HUES6 (cell line): ENCODE measurements at regions not wholly inside any gene's neighbourhood (a gene's known extent, or its start where the extent isn't known, plus 50 kb on each side); places are given as distances from the start of the nearest gene placed in this dataset.
A peak's percentile ranks its signal among the peaks of the same experiment; 100 is the strongest.

Source experiments
- H3K27ac ChIP-seq: 2 replicates; pipeline ENCODE4 v1.7.0; 2013; ENCODE audit warnings: low read depth, mild to moderate bottlenecking, low read length, inconsistent platforms
- H3K27me3 ChIP-seq: 2 replicates; pipeline ENCODE4 v1.6.1; 2013; ENCODE audit warnings: low read length; ENCODE audit not compliant: control insufficient read depth, insufficient read depth
- H3K36me3 ChIP-seq: 2 replicates; pipeline ENCODE4 v1.6.1; 2013; ENCODE audit warnings: low read length; ENCODE audit not compliant: control insufficient read depth, insufficient read depth
- H3K4me1 ChIP-seq: 2 replicates; pipeline ENCODE4 v1.6.1; 2013; ENCODE audit warnings: low read length; ENCODE audit not compliant: control insufficient read depth, insufficient read depth
- H3K4me3 ChIP-seq: 2 replicates; pipeline ENCODE4 v1.5.1; 2013; ENCODE audit warnings: low read depth, low read length
- H3K9ac ChIP-seq: one replicate; pipeline ENCODE4 v1.6.1; 2013; ENCODE audit warnings: mild to moderate bottlenecking, low read length
- H3K9me3 ChIP-seq: 2 replicates; pipeline ENCODE4 v1.6.1; 2013; ENCODE audit warnings: low read depth, low read length; ENCODE audit not compliant: control insufficient read depth, insufficient read depth

DNA sequence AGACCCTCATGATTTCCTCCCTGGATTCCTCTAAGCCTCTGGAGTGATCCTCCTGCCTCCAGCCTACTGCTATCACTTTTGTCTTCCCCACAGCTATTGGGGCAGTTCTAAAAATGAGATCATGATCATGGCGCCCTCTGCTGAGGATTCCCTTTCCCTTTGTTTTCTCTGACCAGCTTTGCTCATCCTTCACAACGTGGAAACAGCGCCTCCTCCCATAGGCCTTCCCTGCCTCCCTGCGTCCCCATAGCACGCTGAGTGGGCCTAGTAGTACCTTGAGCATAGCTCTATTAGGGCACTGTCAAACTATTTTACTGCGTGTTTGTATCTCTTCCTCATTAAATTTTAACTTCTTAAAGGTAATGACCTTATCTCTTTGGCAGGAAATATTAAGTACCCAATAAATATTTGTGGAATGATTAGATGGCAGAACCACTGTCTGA, 207.0 kb upstream of the FANCL start:
- H3K4me3 ChIP-seq = no peak overlapping the region
- no peaks in the 10 kb centered on the region for H3K27me3 ChIP-seq
- peak overlapping the region; percentile 34 for H3K9ac ChIP-seq
- H3K9me3 ChIP-seq = no peaks in the 10 kb centered on the region
- peaks cover 33% of the 10 kb centered on the region for H3K4me1 ChIP-seq
- H3K36me3 ChIP-seq = no peaks in the 10 kb centered on the region
- no peak overlapping the region for H3K27ac ChIP-seq

DNA sequence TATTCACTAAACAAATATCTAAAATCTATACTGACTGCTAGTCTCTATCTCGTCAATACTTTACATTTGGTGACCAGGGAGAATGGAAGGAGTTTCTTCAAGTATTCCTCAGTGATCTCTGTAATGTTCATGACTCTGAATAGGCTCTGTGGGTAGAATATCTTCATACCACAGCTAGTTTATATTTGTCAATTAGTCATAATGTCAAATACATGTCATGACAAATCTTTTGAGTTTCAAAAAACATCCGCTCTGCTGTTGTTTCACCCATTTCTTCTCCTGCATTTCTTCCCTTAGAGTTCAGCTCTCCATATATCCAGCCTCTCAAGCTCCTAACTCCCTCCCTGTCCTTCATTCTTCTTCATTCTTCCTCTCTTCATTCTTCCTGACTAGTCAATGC, 206.5 kb upstream of the FANCL start:
- no peaks in the 10 kb centered on the region for H3K9me3 ChIP-seq
- H3K4me1 ChIP-seq = peaks cover 33% of the 10 kb centered on the region
- no peaks in the 10 kb centered on the region for H3K36me3 ChIP-seq
- peak overlapping the region; percentile 34 for H3K9ac ChIP-seq
- no peak overlapping the region for H3K27ac ChIP-seq
- no peaks in the 10 kb centered on the region for H3K27me3 ChIP-seq
- H3K4me3 ChIP-seq = no peak overlapping the region

DNA sequence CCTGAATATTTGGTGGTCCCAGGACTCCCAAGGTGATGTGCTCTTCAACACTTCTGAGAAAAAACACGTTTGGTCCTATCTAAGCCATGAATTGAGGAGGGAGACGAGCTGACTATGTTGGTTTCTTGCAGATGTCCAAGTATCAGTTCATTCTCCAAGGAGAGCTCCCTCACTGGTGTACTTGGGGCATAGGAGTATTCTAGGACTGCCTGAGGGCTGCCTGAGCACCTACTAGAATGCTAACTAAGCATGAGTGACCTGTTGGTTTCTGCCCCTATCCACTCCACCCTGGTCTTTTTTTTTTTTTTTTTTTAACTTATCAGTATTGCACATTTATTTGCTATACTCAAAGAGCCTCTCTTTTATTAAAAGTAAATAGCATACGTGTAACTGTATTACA, 200.5 kb upstream of the FANCL start:
- Histone ChIP-seq H3K36me3 (no peaks in the 10 kb centered on the region), H3K27me3 (no peaks in the 10 kb centered on the region), H3K4me1 (peaks cover 10% of the 10 kb centered on the region), H3K4me3 (no peak overlapping the region), H3K27ac (no peak overlapping the region), H3K9ac (no peak overlapping the region), H3K9me3 (no peaks in the 10 kb centered on the region)

DNA sequence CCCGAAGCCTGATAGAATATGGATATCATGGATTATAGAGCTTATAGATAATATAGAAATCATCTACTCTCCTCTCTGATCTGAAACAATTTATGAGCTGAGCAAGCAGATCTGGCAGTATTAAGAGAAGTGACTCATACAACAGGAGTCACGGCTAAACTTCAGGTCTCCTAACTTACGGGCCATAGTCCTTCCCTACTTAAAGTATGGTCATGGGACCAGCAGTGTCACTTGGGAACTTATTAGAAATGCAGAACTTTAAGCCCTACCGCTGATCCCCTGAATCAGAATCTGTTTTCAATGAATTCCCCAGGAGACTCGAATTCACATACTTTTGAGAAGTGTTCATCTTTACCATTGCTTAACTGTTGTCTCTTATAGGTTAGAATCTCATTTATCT, 195.7 kb upstream of the FANCL start:
- no peak overlapping the region for H3K27ac ChIP-seq
- H3K4me3 ChIP-seq = no peak overlapping the region
- H3K36me3 ChIP-seq = no peaks in the 10 kb centered on the region
- H3K4me1 ChIP-seq = peaks cover 31% of the 10 kb centered on the region
- no peaks in the 10 kb centered on the region for H3K9me3 ChIP-seq
- H3K27me3 ChIP-seq = no peaks in the 10 kb centered on the region
- no peak overlapping the region for H3K9ac ChIP-seq

DNA sequence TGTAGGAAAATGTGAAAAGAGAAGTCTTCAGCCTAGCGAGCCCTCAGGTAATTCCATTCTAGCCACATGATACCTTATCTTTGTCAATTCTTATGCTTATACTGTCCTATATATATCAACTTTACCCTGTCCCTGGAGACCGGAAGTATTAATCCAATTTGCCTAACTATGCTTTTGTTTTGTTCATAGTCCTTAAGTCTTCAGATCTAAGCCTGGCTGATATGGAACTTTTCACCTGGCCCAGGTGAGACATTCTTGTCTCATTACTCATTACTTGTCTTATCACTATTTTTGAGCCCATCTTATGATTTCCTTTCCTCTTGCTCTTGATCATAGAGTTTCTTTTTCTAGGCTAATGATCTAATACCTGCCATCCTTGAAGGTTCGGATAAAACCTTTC, 194.1 kb upstream of the FANCL start:
- no peaks in the 10 kb centered on the region for H3K9me3 ChIP-seq
- no peak overlapping the region for H3K4me3 ChIP-seq
- H3K4me1 ChIP-seq = peaks cover 35% of the 10 kb centered on the region
- H3K27ac ChIP-seq = peak overlapping the region; percentile 79; the same call in 1 of the 2 replicates
- H3K36me3 ChIP-seq = no peaks in the 10 kb centered on the region
- peak overlapping the region; percentile 44 for H3K9ac ChIP-seq
- H3K27me3 ChIP-seq = no peaks in the 10 kb centered on the region

DNA sequence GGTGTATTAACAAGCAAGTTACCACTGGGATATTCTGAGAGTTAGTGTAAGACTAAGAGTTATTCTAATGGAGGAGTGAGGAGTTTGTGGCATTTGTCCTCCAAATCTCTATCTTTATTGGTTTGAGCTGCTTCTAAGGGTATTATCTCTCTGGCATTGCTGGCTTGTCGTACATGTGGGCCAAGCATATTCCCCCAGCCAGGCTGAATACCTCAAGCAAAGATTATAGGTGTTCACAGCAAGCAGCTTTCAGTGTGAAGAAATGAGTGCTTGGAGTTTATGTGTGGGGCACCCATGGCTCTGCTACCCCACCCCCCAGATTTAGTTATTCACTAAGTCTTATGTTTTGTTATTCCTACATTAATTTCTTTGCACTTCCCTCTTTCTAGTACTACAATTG, 193.6 kb upstream of the FANCL start:
- H3K9me3 ChIP-seq = no peaks in the 10 kb centered on the region
- H3K27me3 ChIP-seq = no peaks in the 10 kb centered on the region
- peak overlapping the region; percentile 79; the same call in 1 of the 2 replicates for H3K27ac ChIP-seq
- H3K36me3 ChIP-seq = no peaks in the 10 kb centered on the region
- peaks cover 41% of the 10 kb centered on the region for H3K4me1 ChIP-seq
- H3K4me3 ChIP-seq = no peak overlapping the region
- H3K9ac ChIP-seq = peak overlapping the region; percentile 44

- Histone ChIP-seq H3K27ac (no peak overlapping the region), H3K9me3 (no peaks in the 10 kb centered on the region), H3K27me3 (no peaks in the 10 kb centered on the region), H3K4me3 (no peak overlapping the region), H3K36me3 (no peaks in the 10 kb centered on the region), H3K9ac (no peak overlapping the region), H3K4me1 (peaks cover 49% of the 10 kb centered on the region)
Measured at GRCh38 chr2:58432491-58433170, 191.5 kb upstream of the FANCL start.

GRCh38 chr2:58429014-58429875, 188.1 kb upstream of the FANCL start:
- Histone ChIP-seq H3K27ac (peak overlapping the region; percentile 85; the same call in 1 of the 2 replicates), H3K9me3 (no peaks in the 10 kb centered on the region), H3K4me1 (peaks cover 38% of the 10 kb centered on the region), H3K4me3 (peak overlapping the region; percentile 71), H3K27me3 (no peaks in the 10 kb centered on the region), H3K36me3 (no peaks in the 10 kb centered on the region), H3K9ac (peak overlapping the region; percentile 91)

- Histone ChIP-seq H3K27me3 (no peaks in the 10 kb centered on the region), H3K9ac (peak overlapping the region; percentile 92), H3K36me3 (no peaks in the 10 kb centered on the region), H3K27ac (peak overlapping the region; percentile 85), H3K9me3 (no peaks in the 10 kb centered on the region), H3K4me1 (peaks cover 36% of the 10 kb centered on the region), H3K4me3 (peak overlapping the region; percentile 82)
Measured at GRCh38 chr2:58428096-58429013, 187.2 kb upstream of the FANCL start.

GRCh38 chr2:58427572-58428095, 186.5 kb upstream of the FANCL start:
- Histone ChIP-seq H3K4me3 (peak overlapping the region; percentile 82), H3K27me3 (no peaks in the 10 kb centered on the region), H3K4me1 (peaks cover 32% of the 10 kb centered on the region), H3K9ac (peak overlapping the region; percentile 92), H3K9me3 (no peaks in the 10 kb centered on the region), H3K27ac (peak overlapping the region; percentile 85), H3K36me3 (no peaks in the 10 kb centered on the region)
